Testis (tissue), 2 donors: ENCODE measurements at regions not wholly inside any gene's neighbourhood (a gene's known extent, or its start where the extent isn't known, plus 50 kb on each side); places are given as distances from the start of the nearest gene placed in this dataset.

Source experiments
- CTCF ChIP-seq, 3 experiments: fragments of 450-650 bp in 2 of 3; fragments of 200-600 bp in 1 of 3; sonication (generic) in 1 of 3; IDR thresholded peaks; one replicate each; pipeline ENCODE4 v1.5.1; 2016 to 2019; ENCODE audit warnings: antibody characterized with exemption in 3 of 3, mild to moderate bottlenecking in 2 of 3, moderate library complexity in 1 of 3
- POLR2A ChIP-seq: fragments of 450-650 bp; IDR thresholded peaks from one replicate; pipeline ENCODE4 v1.6.1; 2017; ENCODE audit warnings: antibody characterized with exemption, mild to moderate bottlenecking, moderate library complexity

- TF ChIP-seq CTCF (IDR thresholded peaks at IDR 0.05): no peak
- TF ChIP-seq POLR2A: no peak
Measured at GRCh38 chr6:113505084-113505699, 352.0 kb upstream of the MARCKS start.
